Endothelial cell of umbilical vein (primary cell): ENCODE measurements at regions not wholly inside any gene's neighbourhood (a gene's known extent, or its start where the extent isn't known, plus 50 kb on each side); places are given as distances from the start of the nearest gene placed in this dataset.

Experiments
- BruUV-seq: library from RNA; stranded (reverse); fragments of 400-500 nt; replicated peaks from 2 replicates; lab custom pipeline; 2021; lab: Mats Ljungman, UMichigan
- CTCF ChIA-PET: fragments of 300-600, 350-600 bp; sonication (Branson Sonifier 250); formaldehyde crosslinking; loops from one replicate; lab custom pipeline; 2021; ENCODE audit warnings: antibody characterized with exemption, inconsistent platforms; lab: Charles Lee
- POLR2A ChIA-PET: fragments of 300-600, 350-600 bp; sonication (Branson Sonifier 250); formaldehyde crosslinking; loops from one replicate; lab custom pipeline; 2021; ENCODE audit warnings: antibody characterized with exemption, inconsistent platforms; lab: Charles Lee
- DNase-seq: peaks from one replicate; pipeline ENCODE4 v3.0.0-alpha.2; 2011; ENCODE audit warnings: low read depth, low spot score
- FAIRE-seq: peaks from 2 replicates; lab custom pipeline; 2011; peaks lifted over from hg19 to GRCh38; lab: Jason Lieb, UNC
- H2AFZ ChIP-seq: 2 replicates; pipeline ENCODE4 v1.6.0; 2012; ENCODE audit warnings: low read depth, low read length, control low read depth, inconsistent platforms
- H3K27ac ChIP-seq: 2 replicates; pipeline ENCODE4 v1.5.1; 2011; ENCODE audit warnings: low read depth, mild to moderate bottlenecking, control low read depth, low read length, moderate library complexity; ENCODE audit not compliant: insufficient read depth
- H3K27me3 ChIP-seq, 2 experiments: 2 replicates each; pipeline versions ENCODE4 v1.6.0 to v1.6.1; 2011; ENCODE audit warnings: low read length in 2 of 2, mixed read lengths in 1 of 2; ENCODE audit not compliant: control insufficient read depth in 2 of 2, insufficient read depth in 2 of 2
- H3K36me3 ChIP-seq, 2 experiments: 2 replicates in 1 of 2; 3 replicates in 1 of 2; pipeline ENCODE4 v1.5.1; 2011; ENCODE audit warnings: low read length in 2 of 2, mild to moderate bottlenecking in 1 of 2, moderate library complexity in 1 of 2; ENCODE audit not compliant: control insufficient read depth in 2 of 2, insufficient read depth in 2 of 2; ENCODE audit errors: extremely low read depth in 1 of 2
- H3K4me1 ChIP-seq: 3 replicates; pipeline ENCODE4 v1.5.1; 2011; ENCODE audit warnings: mild to moderate bottlenecking, low read length; ENCODE audit not compliant: control insufficient read depth, insufficient read depth; ENCODE audit errors: extremely low read depth
- H3K4me2 ChIP-seq: 2 replicates; pipeline ENCODE4 v1.6.1; 2011; ENCODE audit warnings: low read length, control low read depth, mixed read lengths; ENCODE audit not compliant: insufficient read depth
- H3K4me3 ChIP-seq, 3 experiments: fragments of 200-600 bp in 1 of 3; sonication (generic), shearing (Covaris generic) in 1 of 3; replicated peaks in 1 of 3; 2 replicates each; pipeline ENCODE4 v1.5.1; 2011 to 2016; ENCODE audit warnings: control low read depth in 3 of 3, low read length in 3 of 3, mild to moderate bottlenecking in 2 of 3, inconsistent platforms in 1 of 3, low read depth in 1 of 3, moderate library complexity in 1 of 3; ENCODE audit not compliant: insufficient read depth in 1 of 3
- H3K79me2 ChIP-seq: 2 replicates; pipeline ENCODE4 v1.6.0; 2012; ENCODE audit warnings: low read length, inconsistent platforms; ENCODE audit not compliant: control insufficient read depth, insufficient read depth
- H3K9ac ChIP-seq: replicated peaks from 2 replicates; pipeline ENCODE3; 2011; ENCODE audit warnings: low read length, control low read depth; ENCODE audit not compliant: insufficient read depth; ENCODE audit errors: extremely low read depth
- H3K9me1 ChIP-seq: replicated peaks from 3 replicates; pipeline ENCODE4 v1.6.0; 2011; ENCODE audit warnings: mild to moderate bottlenecking, low read length; ENCODE audit not compliant: control insufficient read depth, insufficient read depth; ENCODE audit errors: extremely low read depth
- H3K9me3 ChIP-seq: replicated peaks from 2 replicates; pipeline ENCODE4 v1.5.1; 2012; ENCODE audit warnings: low read length, inconsistent platforms; ENCODE audit not compliant: control insufficient read depth, insufficient read depth
- H4K20me1 ChIP-seq: replicated peaks from 2 replicates; pipeline ENCODE3; 2011; ENCODE audit warnings: mild to moderate bottlenecking, low read length; ENCODE audit not compliant: control insufficient read depth, insufficient read depth; ENCODE audit errors: extremely low read depth
- CTCF ChIP-seq, 2 donors: IDR thresholded peaks; 1 replicate in 1 of 2; 2 replicates in 1 of 2; pipeline ENCODE4 v1.5.1; 2011; ENCODE audit warnings: low read length in 2 of 2, mild to moderate bottlenecking in 2 of 2, moderate library complexity in 2 of 2, control low read depth in 1 of 2, inconsistent platforms in 1 of 2, low read depth in 1 of 2; ENCODE audit not compliant: insufficient read depth in 1 of 2; ENCODE audit errors: extremely low read depth in 1 of 2
- EZH2 ChIP-seq: IDR thresholded peaks from 2 replicates; pipeline ENCODE4 v1.6.1; 2012; ENCODE audit warnings: borderline replicate concordance, low read depth, mild to moderate bottlenecking, moderate library complexity, low read length, inconsistent platforms; ENCODE audit not compliant: severe bottlenecking
- FOS ChIP-seq: IDR thresholded peaks from 2 replicates; pipeline ENCODE4 v1.6.1; 2011; ENCODE audit warnings: mild to moderate bottlenecking, low read length, moderate library complexity, borderline replicate concordance; ENCODE audit not compliant: insufficient read depth
- GATA2 ChIP-seq: IDR thresholded peaks from 2 replicates; pipeline ENCODE4 v1.7.0; 2011; ENCODE audit warnings: low read depth, mild to moderate bottlenecking, moderate library complexity, mixed read lengths, low read length; ENCODE audit not compliant: insufficient read length, insufficient read depth
- JUN ChIP-seq: IDR thresholded peaks from 2 replicates; pipeline ENCODE4 v1.6.1; 2011; ENCODE audit warnings: borderline replicate concordance, low read depth; ENCODE audit not compliant: insufficient read length, insufficient read depth
- MYC ChIP-seq: IDR thresholded peaks from one replicate; pipeline ENCODE4 v1.6.1; 2011; ENCODE audit warnings: mild to moderate bottlenecking, low read depth, low read length
- POLR2A ChIP-seq: IDR thresholded peaks from 2 replicates; pipeline ENCODE4 v1.6.1; 2012; ENCODE audit warnings: low read depth, mild to moderate bottlenecking, control low read depth, low read length
- POLR2AphosphoS5 ChIP-seq: IDR thresholded peaks from 2 replicates; pipeline ENCODE4 v1.6.1; 2012; ENCODE audit warnings: low read depth, mild to moderate bottlenecking, control low read depth, low read length, moderate library complexity; ENCODE audit not compliant: insufficient read depth
- dilution Hi-C: fragments of 300-500 bp; cut with MboI; formaldehyde crosslinking; loops from one replicate; pipeline ENCODE4 v1.15.0; 2019; ENCODE audit warnings: low sequenced_read_pairs; ENCODE audit not compliant: extremely low pct_ligation_motif_present
- intact Hi-C: fragments of 100-400 bp; cut with micrococcal nuclease; formaldehyde crosslinking; loops from one replicate; pipeline ENCODE4 v1.10.0; 2022
- TF ChIP-seq, protein P1 (sequence below): IDR thresholded peaks from 2 replicates; pipeline ENCODE4 v1.6.1; 2011; ENCODE audit not compliant: insufficient read depth, insufficient read length

DNA sequence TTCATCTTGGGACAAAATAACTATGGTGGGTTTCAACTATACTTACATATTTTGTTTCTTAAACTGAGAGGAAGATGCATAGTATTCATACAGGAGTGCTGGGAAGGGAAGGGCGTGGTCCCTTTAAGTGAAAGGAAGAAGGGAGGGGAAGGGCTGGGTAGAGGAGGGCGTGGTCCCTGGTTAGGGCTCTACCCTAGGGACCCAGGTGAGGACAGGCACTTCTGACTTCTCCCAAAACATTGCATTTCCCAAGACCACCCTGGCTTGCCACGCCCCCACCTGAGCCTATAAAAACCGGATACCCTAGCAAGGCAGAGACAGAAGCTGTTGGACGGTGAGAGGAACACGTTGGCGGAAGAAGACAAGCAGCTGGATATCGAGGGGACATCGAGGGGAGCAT is 157.6 kb upstream of the PLXNA4 start:
- Histone ChIP-seq H3K36me3 (no peaks in the 10 kb centered on the region), H3K4me3 (no peak overlapping the region), H3K4me1 (no peaks in the 10 kb centered on the region), H3K27ac (no peak overlapping the region), H2AFZ (no peak overlapping the region), H3K79me2 (no peaks in the 10 kb centered on the region), H3K9me1 (no peaks in the 10 kb centered on the region), H3K4me2 (no peak overlapping the region), H3K9ac (no peak overlapping the region), H3K9me3 (no peaks in the 10 kb centered on the region), H3K27me3 (peaks cover 0 to 7% of the 10 kb centered on the region in 2 experiments), H4K20me1 (no peaks in the 10 kb centered on the region)
- DNase-seq (no peak), FAIRE-seq (no peak)
- TF ChIP-seq GATA2 (no peak), MYC (no peak), POLR2AphosphoS5 (no peak), FOS (no peak), POLR2A (no peak), JUN (no peak), CTCF (IDR thresholded peaks at IDR 0.05; ENCODE audit: extremely low read depth in 1 of 2, insufficient read depth in 1 of 2, low read depth in 1 of 2, low read length in 2 of 2) (no peak), EZH2 (no peak)
- TF ChIP-seq, protein P1, sequence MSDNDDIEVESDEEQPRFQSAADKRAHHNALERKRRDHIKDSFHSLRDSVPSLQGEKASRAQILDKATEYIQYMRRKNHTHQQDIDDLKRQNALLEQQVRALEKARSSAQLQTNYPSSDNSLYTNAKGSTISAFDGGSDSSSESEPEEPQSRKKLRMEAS, result no peak
- dilution Hi-C loops, result no loop called here
- ChIA-PET CTCF (no interaction called here), POLR2A (no interaction called here)
- intact Hi-C loops, result no loop called here
- no TSS peak for BruUV-seq
